GM12873 (cell line): ENCODE measurements at regions not wholly inside any gene's neighbourhood (a gene's known extent, or its start where the extent isn't known, plus 50 kb on each side); places are given as distances from the start of the nearest gene placed in this dataset.

Source experiments
- CTCF ChIP-seq: IDR thresholded peaks from 2 replicates; pipeline ENCODE4 v1.5.1; 2012; ENCODE audit warnings: low read depth, mild to moderate bottlenecking, moderate library complexity, low read length, control low read depth; ENCODE audit not compliant: insufficient read depth; ENCODE audit errors: missing control alignments

- TF ChIP-seq CTCF = no peak
Measured at GRCh38 chr5:38660194-38660668, 103.8 kb upstream of the LIFR start.

GRCh38 chr5:38662090-38662489 is 105.6 kb upstream of the LIFR start:
- no peak for TF ChIP-seq CTCF

GRCh38 chr5:38663249-38663648 is 106.8 kb upstream of the LIFR start:
- TF ChIP-seq CTCF = no peak

GRCh38 chr5:38666668-38667498 is 110.4 kb upstream of the LIFR start:
- peak; percentile 58 for TF ChIP-seq CTCF

GRCh38 chr5:38667499-38667776 is 111.0 kb upstream of the LIFR start:
- TF ChIP-seq CTCF = no peak

GRCh38 chr5:38669361-38669880 is 113.0 kb upstream of the LIFR start:
- no peak for TF ChIP-seq CTCF

- TF ChIP-seq CTCF = no peak
Measured at GRCh38 chr5:38670066-38670465, 113.6 kb upstream of the LIFR start.
